ENCODE measurements at regions not wholly inside any gene's neighbourhood (a gene's known extent, or its start where the extent isn't known, plus 50 kb on each side); places are given as distances from the start of the nearest gene placed in this dataset.
"Not testable (repeated sequence)": the region's sequence is repeated elsewhere in the genome, so short reads cannot be mapped to it uniquely, and the experiment has no call there.

DNA sequence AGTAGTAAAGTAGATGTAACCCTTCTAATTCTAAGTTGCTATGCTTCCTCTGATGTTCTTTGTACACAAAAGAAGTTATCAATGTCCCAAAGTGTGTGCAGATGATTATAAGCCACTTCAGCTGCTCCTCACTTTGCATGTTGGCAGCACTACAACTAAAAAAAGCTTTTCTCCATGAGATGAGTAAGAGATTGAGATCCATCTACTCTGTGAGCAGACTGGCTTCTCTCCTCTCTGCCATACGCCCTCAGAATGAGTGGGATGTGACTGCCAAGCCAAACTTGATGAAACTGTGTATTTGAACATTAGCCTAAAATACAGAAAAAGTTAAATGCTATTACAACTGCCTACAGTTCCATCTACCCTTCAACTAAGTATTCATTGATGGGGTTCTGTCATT, 102.9 kb upstream of the ETV1 start:
- peak; percentile 17 for DNase-seq

DNA sequence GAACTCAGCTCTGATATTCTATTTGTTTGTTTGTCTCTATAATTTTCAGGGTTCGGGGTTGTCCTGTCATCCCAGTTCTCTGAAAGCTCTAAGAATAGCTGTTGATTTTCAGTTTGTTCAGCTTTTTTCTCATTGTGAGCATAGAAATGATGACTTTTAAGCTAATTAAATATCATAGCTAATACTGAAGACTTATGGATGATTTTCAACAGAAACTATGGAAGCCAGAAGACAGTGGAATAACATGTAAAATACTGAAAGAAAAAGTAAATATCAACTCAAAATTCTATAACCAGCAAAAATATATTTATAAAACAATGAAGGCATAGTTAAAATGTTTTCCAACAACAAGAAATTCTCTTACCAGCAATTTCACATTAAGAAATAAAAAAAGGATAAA, 96.4 kb upstream of the ETV1 start:
- DNase-seq: no peak

GRCh38 chr7:14083761-14084160, 94.3 kb upstream of the ETV1 start:
- DNase-seq: no peak

DNA sequence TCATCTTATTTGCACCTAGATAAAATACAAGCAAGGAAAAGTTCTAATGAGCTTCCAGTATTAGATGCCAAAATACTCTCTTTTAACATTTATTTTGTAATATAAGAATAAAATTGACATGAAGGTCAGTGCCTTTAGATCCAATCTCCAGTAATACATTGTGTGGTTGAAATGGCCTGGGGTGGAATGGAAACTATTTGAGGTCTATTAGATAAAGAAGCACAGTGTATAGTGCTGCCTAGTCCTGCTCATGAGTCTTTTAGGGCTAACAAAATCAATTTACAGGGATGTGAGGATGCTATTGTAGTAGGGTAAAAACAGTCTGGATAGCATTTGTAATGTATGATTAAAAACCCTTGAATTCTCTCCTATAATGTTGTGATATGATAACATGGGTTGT, 84.5 kb upstream of the ETV1 start:
- DNase-seq: no peak

DNA sequence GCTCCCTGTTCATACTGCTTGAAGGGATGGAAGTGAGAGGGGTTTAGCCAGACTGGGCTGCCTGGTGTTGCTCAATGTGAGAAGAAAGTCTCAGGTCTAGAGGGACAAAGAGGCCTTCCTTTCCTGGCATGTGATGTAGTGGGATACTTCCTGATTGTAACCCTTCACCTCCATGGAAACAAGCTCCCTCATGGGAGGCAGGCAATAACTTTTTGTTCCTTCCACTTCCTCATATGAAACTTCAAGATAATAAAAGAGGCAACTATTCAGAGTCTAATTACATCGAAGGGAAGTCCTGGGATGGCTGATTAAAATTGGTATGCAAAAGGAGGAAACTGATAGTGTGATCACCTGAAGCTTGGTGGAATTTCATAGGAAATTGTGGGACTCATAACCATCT, 84.1 kb upstream of the ETV1 start:
- DNase-seq: no peak

DNA sequence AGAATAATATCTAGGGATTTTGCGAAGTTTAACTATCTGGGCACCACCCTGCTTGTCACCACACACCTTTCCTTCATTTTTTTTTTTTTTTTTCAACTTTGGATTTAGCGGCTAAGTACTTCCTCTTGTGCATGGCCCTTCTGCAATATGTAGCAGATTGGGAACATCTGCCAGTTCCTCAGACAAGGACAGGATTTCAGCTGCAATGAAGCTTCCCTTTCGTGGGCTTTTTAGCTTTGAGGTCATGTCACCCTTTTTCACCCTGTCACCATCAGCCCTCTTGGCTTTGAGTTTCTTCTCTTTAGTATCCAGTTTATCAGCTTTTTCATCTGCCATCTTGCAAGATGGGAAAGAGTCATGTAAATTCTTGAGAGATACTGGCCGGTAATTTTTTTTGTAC, 81.6 kb upstream of the ETV1 start:
- DNase-seq: no peak

GRCh38 chr7:14069961-14070360, 80.5 kb upstream of the ETV1 start:
- no peak for DNase-seq

- not testable (repeated sequence) for DNase-seq
Observed at GRCh38 chr7:14066783-14067182, 77.3 kb upstream of the ETV1 start.

DNA sequence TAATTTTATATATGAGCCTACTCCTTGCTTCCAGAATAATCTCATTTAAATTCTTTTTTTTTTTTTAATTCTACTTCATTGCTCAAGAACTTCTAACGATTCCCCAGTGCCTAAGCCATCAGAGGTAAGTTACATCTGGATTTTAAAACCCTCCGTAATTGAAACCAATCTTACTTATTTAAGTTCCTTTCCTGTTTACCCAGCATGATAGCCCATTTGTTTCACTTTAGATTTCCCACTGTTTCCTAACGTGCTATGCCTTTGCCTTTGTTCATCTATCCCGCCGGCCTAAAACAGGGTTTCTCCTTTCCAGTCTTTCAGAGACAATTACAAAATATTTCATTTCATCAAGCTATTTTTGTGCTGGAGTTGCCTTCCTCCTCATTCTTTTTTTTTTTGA, 75.8 kb upstream of the ETV1 start:
- DNase-seq: no peak

DNA sequence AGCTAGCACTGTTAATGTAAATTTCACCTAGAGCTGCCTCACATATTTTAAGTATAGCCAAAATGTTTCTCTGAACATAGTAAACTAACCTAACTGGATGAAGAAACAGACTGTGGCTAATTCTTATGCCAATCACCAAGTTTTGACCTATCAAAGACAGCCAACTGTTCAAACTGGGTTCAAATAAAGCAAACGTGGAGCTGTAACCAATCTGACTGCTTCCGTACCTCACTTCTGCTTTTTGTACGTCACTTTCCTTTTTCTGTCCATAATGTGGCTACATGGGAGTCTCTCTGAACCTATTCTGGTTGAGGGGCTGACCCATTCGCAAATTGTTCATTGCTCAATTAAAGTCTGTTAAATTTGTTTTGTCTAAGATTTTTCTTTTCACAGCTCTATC, 66.3 kb upstream of the ETV1 start:
- DNase-seq: no peak

DNA sequence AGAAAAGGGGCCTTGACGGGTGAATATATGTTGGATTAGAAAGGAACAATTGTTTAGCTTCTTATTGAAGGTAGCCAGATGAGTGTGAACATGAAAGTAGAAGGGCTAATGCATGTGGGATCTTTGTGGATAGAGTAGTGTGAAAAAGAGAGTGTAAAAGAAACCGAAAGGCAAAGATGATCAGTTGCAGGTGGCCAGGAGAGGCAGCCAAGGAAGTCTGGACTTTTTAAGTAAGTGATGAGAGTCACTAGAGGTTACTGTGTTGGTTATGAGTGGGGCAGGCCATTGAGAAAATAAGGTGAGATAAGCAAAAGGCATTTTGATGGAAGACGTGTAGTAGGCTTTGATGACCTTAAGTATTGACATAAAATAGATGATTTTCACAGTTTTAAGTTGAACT, 64.7 kb upstream of the ETV1 start:
- no peak for DNase-seq

- peak; percentile 12 for DNase-seq
Observed at GRCh38 chr7:14048889-14049288, 59.4 kb upstream of the ETV1 start.

DNA sequence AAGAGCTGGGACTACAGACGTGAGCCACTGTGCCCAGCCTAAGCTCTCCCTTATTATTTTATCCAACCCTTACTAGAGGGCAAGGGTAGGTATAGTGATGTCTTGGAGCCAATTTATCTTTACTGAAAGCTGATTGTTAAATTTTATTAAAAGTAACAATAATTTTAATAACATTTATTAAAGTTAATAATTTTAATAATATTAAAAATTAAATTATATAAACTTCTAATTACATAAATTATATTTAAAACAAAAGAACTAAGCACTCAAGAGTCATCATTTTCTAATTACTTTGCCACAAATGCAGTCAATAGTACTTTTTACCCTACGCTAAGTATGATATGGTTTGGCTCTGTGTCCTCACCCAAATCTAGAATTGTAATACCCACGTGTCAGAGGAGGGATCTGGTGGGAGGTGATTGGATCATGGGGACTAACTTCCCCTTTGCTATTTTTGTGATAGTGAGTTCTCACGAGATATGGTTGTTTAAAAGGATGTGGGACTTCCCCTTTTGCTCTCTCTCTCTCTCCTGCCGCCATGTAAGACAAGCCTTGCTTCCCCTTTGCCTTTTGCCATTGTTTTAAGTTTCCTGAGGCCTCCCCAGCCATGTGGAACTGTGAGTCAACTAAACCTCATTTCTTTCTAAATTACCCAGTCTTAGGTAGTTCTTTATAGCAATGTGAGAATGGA, 58.4 kb upstream of the ETV1 start:
- DNase-seq: no peak

DNA sequence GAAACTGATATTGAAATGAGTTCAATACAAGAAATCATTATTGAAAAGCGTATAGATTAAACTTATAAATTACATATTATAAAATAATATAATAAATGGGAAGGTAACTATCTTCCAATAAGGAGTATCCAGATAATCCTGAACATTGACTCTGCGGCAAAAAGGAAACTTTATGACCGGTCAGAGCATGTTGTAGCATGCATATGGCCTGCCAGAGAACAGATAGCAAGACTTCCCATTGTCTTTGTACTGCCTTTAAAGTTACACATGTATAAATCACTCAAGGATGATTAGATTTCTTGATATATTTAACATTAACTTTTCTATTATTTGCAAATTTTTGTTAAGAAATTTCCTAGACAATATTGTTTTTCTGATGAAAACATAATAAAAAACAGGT, 56.2 kb upstream of the ETV1 start:
- no peak for DNase-seq

DNA sequence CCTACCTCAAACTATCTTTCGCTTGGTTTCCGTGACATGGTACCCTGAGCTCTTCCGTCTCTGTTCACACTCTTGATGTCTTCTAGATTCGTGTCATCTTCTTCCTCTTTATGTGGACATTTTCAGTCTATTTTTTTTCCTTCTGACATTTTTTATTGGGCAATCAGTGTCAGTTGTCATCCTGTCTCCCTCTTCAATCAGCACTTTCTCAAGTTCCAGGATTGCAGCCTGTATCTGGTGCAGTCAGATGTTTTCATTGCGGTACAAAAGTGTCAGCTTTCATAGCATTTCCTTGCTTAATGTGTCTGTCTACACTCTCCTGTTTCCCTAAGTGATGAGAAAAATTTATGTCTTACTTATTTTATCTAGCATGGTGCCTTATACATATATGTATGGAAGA, 51.1 kb upstream of the ETV1 start:
- no peak for DNase-seq

All from NCI-H1105 (cell line).